Stimulated activated CD8-positive, alpha-beta memory T cell treated with anti-CD3 and anti-CD28 coated beads, Interleukin-12 subunit alpha, Interleukin-12 subunit beta, amount 100 ng/mL, for 24 hours (primary cell): ENCODE measurements at regions not wholly inside any gene's neighbourhood (a gene's known extent, or its start where the extent isn't known, plus 50 kb on each side); places are given as distances from the start of the nearest gene placed in this dataset.

ENCODE experiments used
- DNase-seq: peaks from one replicate; pipeline ENCODE4 v3.0.0-alpha.2; 2020; ENCODE audit errors: extremely low read depth

- no peak for DNase-seq
These were observed 162.6 kb upstream of the AKR1E2 start for GRCh38 chr10:4663162-4663992.

- no peak for DNase-seq
These were observed 163.3 kb upstream of the AKR1E2 start for GRCh38 chr10:4662576-4663161.

- DNase-seq, result no peak
These were observed 164.3 kb upstream of the AKR1E2 start for GRCh38 chr10:4661511-4662255.

- no peak for DNase-seq
These were observed 167.2 kb upstream of the AKR1E2 start for GRCh38 chr10:4658777-4659176.

- DNase-seq, result no peak
These were observed 169.3 kb upstream of the AKR1E2 start for GRCh38 chr10:4656576-4657194.

- no peak for DNase-seq
These were observed 170.1 kb upstream of the AKR1E2 start for GRCh38 chr10:4655879-4656278.

- no peak for DNase-seq
These were observed 170.6 kb upstream of the AKR1E2 start for GRCh38 chr10:4655406-4655805.

- no peak for DNase-seq
These were observed 171.5 kb upstream of the AKR1E2 start for GRCh38 chr10:4654496-4654895.

- DNase-seq, result no peak
These were observed 172.8 kb upstream of the AKR1E2 start for GRCh38 chr10:4653160-4653559.

- peak; percentile 7 for DNase-seq
These were observed 173.6 kb upstream of the AKR1E2 start for GRCh38 chr10:4652111-4653010.

GRCh38 chr10:4651404-4652037 lies 174.5 kb upstream of the AKR1E2 start:
- peak; percentile 5 for DNase-seq

GRCh38 chr10:4650582-4650981 lies 175.4 kb upstream of the AKR1E2 start:
- no peak for DNase-seq

GRCh38 chr10:4649886-4650508 lies 176.0 kb upstream of the AKR1E2 start:
- DNase-seq, result no peak

GRCh38 chr10:4649471-4649870 lies 176.5 kb upstream of the AKR1E2 start:
- DNase-seq, result no peak

- no peak for DNase-seq
These were observed 177.0 kb upstream of the AKR1E2 start for GRCh38 chr10:4648999-4649398.

- DNase-seq, result no peak
These were observed 178.8 kb upstream of the AKR1E2 start for GRCh38 chr10:4647109-4647785.

GRCh38 chr10:4646547-4646946 lies 179.5 kb upstream of the AKR1E2 start:
- DNase-seq, result no peak

- DNase-seq, result no peak
These were observed 180.2 kb upstream of the AKR1E2 start for GRCh38 chr10:4645836-4646235.

GRCh38 chr10:4643471-4643870 lies 182.5 kb upstream of the AKR1E2 start:
- no peak for DNase-seq

GRCh38 chr10:4639960-4640359 lies 186.0 kb upstream of the AKR1E2 start:
- no peak for DNase-seq
